ENCODE measurements at regions not wholly inside any gene's neighbourhood (a gene's known extent, or its start where the extent isn't known, plus 50 kb on each side); places are given as distances from the start of the nearest gene placed in this dataset.

- Histone ChIP-seq H3K4me2 (ENCODE audit: low read length) (no peak overlapping the region), H3K9me2 (replicated peaks; ENCODE audit: control insufficient read depth, low read length) (no peaks in the 10 kb centered on the region), H3K36me3 (ENCODE audit: control insufficient read depth, low read length) (no peaks in the 10 kb centered on the region), H3K27me3 (ENCODE audit: control insufficient read depth, low read length) (no peaks in the 10 kb centered on the region), H3K9me3 (ENCODE audit: control insufficient read depth, insufficient read depth, low read length) (no peaks in the 10 kb centered on the region), H3K79me2 (ENCODE audit: control insufficient read depth, low read length) (no peaks in the 10 kb centered on the region), H3F3A (ENCODE audit: control insufficient read depth, insufficient read depth) (no peaks in the 10 kb centered on the region), H4K20me1 (ENCODE audit: control insufficient read depth, insufficient read depth, low read depth, low read length) (no peaks in the 10 kb centered on the region), H3K4me3 (ENCODE audit: low read length) (no peak overlapping the region), H3K27ac (ENCODE audit: low read depth, low read length) (no peak overlapping the region), H3K4me1 (ENCODE audit: control insufficient read depth, low read length) (no peaks in the 10 kb centered on the region)
- no peak for TF ChIP-seq EZH2phosphoT487 (IDR thresholded peaks at IDR 0.05; ENCODE audit: borderline replicate concordance, low read length)
- TF ChIP-seq CTCF (IDR thresholded peaks at IDR 0.05; ENCODE audit: low read depth, low read length, poor library complexity, severe bottlenecking) = no peak
These were observed 416.0 kb upstream of the TMCO5A start for GRCh38 chr15:37518436-37518835.

- no peak overlapping the region for H3K27ac ChIP-seq (ENCODE audit: low read depth, low read length)
- no peaks in the 10 kb centered on the region for H3K9me2 ChIP-seq (replicated peaks; ENCODE audit: control insufficient read depth, low read length)
- no peaks in the 10 kb centered on the region for H3K79me2 ChIP-seq (ENCODE audit: control insufficient read depth, low read length)
- H3K4me2 ChIP-seq (ENCODE audit: low read length) = no peak overlapping the region
- H3K4me3 ChIP-seq (ENCODE audit: low read length) = no peak overlapping the region
- H3K4me1 ChIP-seq (ENCODE audit: control insufficient read depth, low read length) = no peaks in the 10 kb centered on the region
- no peak for TF ChIP-seq EZH2phosphoT487 (IDR thresholded peaks at IDR 0.05; ENCODE audit: borderline replicate concordance, low read length)
- TF ChIP-seq CTCF (IDR thresholded peaks at IDR 0.05; ENCODE audit: low read depth, low read length, poor library complexity, severe bottlenecking) = no peak
- no peaks in the 10 kb centered on the region for H3K36me3 ChIP-seq (ENCODE audit: control insufficient read depth, low read length)
- no peaks in the 10 kb centered on the region for H3K27me3 ChIP-seq (ENCODE audit: control insufficient read depth, low read length)
- H3F3A ChIP-seq (ENCODE audit: control insufficient read depth, insufficient read depth) = no peaks in the 10 kb centered on the region
- H3K9me3 ChIP-seq (ENCODE audit: control insufficient read depth, insufficient read depth, low read length) = no peaks in the 10 kb centered on the region
- H4K20me1 ChIP-seq (ENCODE audit: control insufficient read depth, insufficient read depth, low read depth, low read length) = no peaks in the 10 kb centered on the region
These were observed 414.4 kb upstream of the TMCO5A start for GRCh38 chr15:37520026-37520425.

GRCh38 chr15:37520882-37521281 is 413.6 kb upstream of the TMCO5A start:
- Histone ChIP-seq H3K27ac (ENCODE audit: low read depth, low read length) (no peak overlapping the region), H3K4me2 (ENCODE audit: low read length) (no peak overlapping the region), H3K36me3 (ENCODE audit: control insufficient read depth, low read length) (no peaks in the 10 kb centered on the region), H3K4me3 (ENCODE audit: low read length) (no peak overlapping the region), H3K4me1 (ENCODE audit: control insufficient read depth, low read length) (no peaks in the 10 kb centered on the region), H3K9me2 (replicated peaks; ENCODE audit: control insufficient read depth, low read length) (no peaks in the 10 kb centered on the region), H4K20me1 (ENCODE audit: control insufficient read depth, insufficient read depth, low read depth, low read length) (no peaks in the 10 kb centered on the region), H3K27me3 (ENCODE audit: control insufficient read depth, low read length) (no peaks in the 10 kb centered on the region), H3K79me2 (ENCODE audit: control insufficient read depth, low read length) (no peaks in the 10 kb centered on the region), H3F3A (ENCODE audit: control insufficient read depth, insufficient read depth) (no peaks in the 10 kb centered on the region), H3K9me3 (ENCODE audit: control insufficient read depth, insufficient read depth, low read length) (no peaks in the 10 kb centered on the region)
- TF ChIP-seq CTCF (IDR thresholded peaks at IDR 0.05; ENCODE audit: low read depth, low read length, poor library complexity, severe bottlenecking) (no peak), EZH2phosphoT487 (IDR thresholded peaks at IDR 0.05; ENCODE audit: borderline replicate concordance, low read length) (no peak)

GRCh38 chr15:37524601-37525000 is 409.8 kb upstream of the TMCO5A start:
- Histone ChIP-seq H3K4me1 (ENCODE audit: control insufficient read depth, low read length) (no peaks in the 10 kb centered on the region), H3K9me2 (replicated peaks; ENCODE audit: control insufficient read depth, low read length) (no peaks in the 10 kb centered on the region), H3K9me3 (ENCODE audit: control insufficient read depth, insufficient read depth, low read length) (no peaks in the 10 kb centered on the region), H3K79me2 (ENCODE audit: control insufficient read depth, low read length) (no peaks in the 10 kb centered on the region), H3K27me3 (ENCODE audit: control insufficient read depth, low read length) (no peaks in the 10 kb centered on the region), H4K20me1 (ENCODE audit: control insufficient read depth, insufficient read depth, low read depth, low read length) (no peaks in the 10 kb centered on the region), H3K36me3 (ENCODE audit: control insufficient read depth, low read length) (no peaks in the 10 kb centered on the region), H3K4me2 (ENCODE audit: low read length) (no peak overlapping the region), H3K4me3 (ENCODE audit: low read length) (no peak overlapping the region), H3F3A (ENCODE audit: control insufficient read depth, insufficient read depth) (no peaks in the 10 kb centered on the region), H3K27ac (ENCODE audit: low read depth, low read length) (no peak overlapping the region)
- TF ChIP-seq EZH2phosphoT487 (IDR thresholded peaks at IDR 0.05; ENCODE audit: borderline replicate concordance, low read length) (no peak), CTCF (IDR thresholded peaks at IDR 0.05; ENCODE audit: low read depth, low read length, poor library complexity, severe bottlenecking) (no peak)
